ENCODE measurements at regions not wholly inside any gene's neighbourhood (a gene's known extent, or its start where the extent isn't known, plus 50 kb on each side); places are given as distances from the start of the nearest gene placed in this dataset.

DNA sequence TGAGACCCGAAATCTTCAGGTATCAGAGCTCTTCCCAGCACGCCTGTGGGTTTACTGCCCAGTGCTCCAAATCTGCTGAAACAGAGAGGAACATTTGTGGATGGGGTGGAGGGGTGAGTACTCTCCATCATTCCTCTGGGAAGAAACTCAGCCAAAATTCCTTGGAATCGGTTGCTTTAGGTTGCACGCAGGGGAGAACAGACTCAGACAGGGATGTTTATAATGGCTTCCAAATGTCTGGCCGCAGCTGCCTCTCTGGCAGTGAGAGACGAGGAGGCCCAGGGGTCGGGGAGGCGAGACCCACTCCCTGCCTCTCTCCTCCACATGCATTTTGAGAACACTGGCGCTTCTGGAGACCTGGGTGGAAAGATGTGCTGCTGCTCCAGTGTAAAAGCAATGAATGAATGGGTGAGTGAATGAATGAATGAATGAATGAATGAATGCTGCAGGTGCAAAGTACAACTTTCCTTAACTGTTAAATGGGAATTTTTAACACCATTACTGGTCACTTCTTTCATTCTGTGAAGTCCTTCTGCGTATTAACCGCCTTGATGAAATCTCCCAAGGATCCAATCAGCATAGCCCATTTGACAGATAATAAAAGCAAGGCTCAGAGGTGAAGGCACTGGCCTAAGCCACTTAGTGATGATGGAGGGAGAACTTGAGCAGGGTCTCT, 437.4 kb downstream of the MIAT start:
- H3K9me3 ChIP-seq = no peaks in the 10 kb centered on the region
- TF ChIP-seq POLR2A (IDR thresholded peaks at IDR 0.05) (no peak), POLR2AphosphoS5 (IDR thresholded peaks at IDR 0.05; ENCODE audit: insufficient read depth in 1 of 2, low read depth in 1 of 2) (peak in 1 of 2 donors; percentile 36)
- DNase-seq (ENCODE audit: extremely low spot score in 2 of 2) = no peak
- no peaks in the 10 kb centered on the region for H3K27me3 ChIP-seq
- no peaks in the 10 kb centered on the region for H3K36me3 ChIP-seq
- no peak overlapping the region for H3K27ac ChIP-seq
- no peak overlapping the region for H3K4me3 ChIP-seq
- intact Hi-C loops (cut with DNase I) = no loop called here
- H3K4me1 ChIP-seq = peaks cover 6% of the 10 kb centered on the region

GRCh38 chr22:27097506-27097905, 440.1 kb downstream of the MIAT start:
- Histone ChIP-seq H3K27me3 (no peaks in the 10 kb centered on the region), H3K4me1 (peaks cover 6% of the 10 kb centered on the region), H3K4me3 (no peak overlapping the region), H3K27ac (no peak overlapping the region), H3K36me3 (no peaks in the 10 kb centered on the region), H3K9me3 (no peaks in the 10 kb centered on the region)
- TF ChIP-seq POLR2A (IDR thresholded peaks at IDR 0.05) = no peak
- TF ChIP-seq, protein P1, sequence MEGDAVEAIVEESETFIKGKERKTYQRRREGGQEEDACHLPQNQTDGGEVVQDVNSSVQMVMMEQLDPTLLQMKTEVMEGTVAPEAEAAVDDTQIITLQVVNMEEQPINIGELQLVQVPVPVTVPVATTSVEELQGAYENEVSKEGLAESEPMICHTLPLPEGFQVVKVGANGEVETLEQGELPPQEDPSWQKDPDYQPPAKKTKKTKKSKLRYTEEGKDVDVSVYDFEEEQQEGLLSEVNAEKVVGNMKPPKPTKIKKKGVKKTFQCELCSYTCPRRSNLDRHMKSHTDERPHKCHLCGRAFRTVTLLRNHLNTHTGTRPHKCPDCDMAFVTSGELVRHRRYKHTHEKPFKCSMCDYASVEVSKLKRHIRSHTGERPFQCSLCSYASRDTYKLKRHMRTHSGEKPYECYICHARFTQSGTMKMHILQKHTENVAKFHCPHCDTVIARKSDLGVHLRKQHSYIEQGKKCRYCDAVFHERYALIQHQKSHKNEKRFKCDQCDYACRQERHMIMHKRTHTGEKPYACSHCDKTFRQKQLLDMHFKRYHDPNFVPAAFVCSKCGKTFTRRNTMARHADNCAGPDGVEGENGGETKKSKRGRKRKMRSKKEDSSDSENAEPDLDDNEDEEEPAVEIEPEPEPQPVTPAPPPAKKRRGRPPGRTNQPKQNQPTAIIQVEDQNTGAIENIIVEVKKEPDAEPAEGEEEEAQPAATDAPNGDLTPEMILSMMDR (IDR thresholded peaks at IDR 0.05) = no peak
- TF ChIP-seq POLR2AphosphoS5 (IDR thresholded peaks at IDR 0.05; ENCODE audit: insufficient read depth in 1 of 2, low read depth in 1 of 2) = no peak
- no peak for DNase-seq (ENCODE audit: extremely low spot score in 2 of 2)
- intact Hi-C loops (cut with DNase I) = no loop called here

DNA sequence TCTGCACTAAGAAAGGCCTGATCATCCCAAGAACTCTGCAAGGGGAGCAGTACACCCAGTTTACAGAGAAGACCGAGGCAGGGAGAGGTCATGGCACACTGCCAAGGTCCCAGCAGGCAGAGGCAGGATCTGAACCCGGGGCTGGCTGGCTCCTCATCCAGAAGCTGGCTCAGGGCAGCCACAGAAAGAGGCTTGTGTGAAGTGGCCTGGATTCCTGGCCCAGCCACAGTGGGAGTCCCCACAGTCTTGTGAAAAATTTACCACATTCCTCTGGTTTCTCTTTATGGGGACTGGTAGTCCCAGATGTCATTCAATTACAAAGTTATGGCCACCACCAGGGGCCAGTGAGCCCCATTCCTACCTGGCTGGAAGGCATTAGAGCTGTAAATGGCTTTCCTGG, 440.5 kb downstream of the MIAT start:
- no peaks in the 10 kb centered on the region for H3K27me3 ChIP-seq
- TF ChIP-seq POLR2AphosphoS5 (IDR thresholded peaks at IDR 0.05; ENCODE audit: insufficient read depth in 1 of 2, low read depth in 1 of 2) = no peak
- TF ChIP-seq, protein P1 (IDR thresholded peaks at IDR 0.05) = no peak
- no peak for TF ChIP-seq POLR2A (IDR thresholded peaks at IDR 0.05)
- no peak overlapping the region for H3K4me3 ChIP-seq
- DNase-seq (ENCODE audit: extremely low spot score in 2 of 2) = no peak
- H3K36me3 ChIP-seq = no peaks in the 10 kb centered on the region
- no peaks in the 10 kb centered on the region for H3K9me3 ChIP-seq
- no peak overlapping the region for H3K27ac ChIP-seq
- peaks cover 6% of the 10 kb centered on the region for H3K4me1 ChIP-seq
- intact Hi-C loops (cut with DNase I) = no loop called here

GRCh38 chr22:27099946-27100722, 442.7 kb downstream of the MIAT start:
- no peaks in the 10 kb centered on the region for H3K27me3 ChIP-seq
- no peak overlapping the region for H3K27ac ChIP-seq
- H3K9me3 ChIP-seq = no peaks in the 10 kb centered on the region
- no peak for TF ChIP-seq POLR2AphosphoS5 (IDR thresholded peaks at IDR 0.05; ENCODE audit: insufficient read depth in 1 of 2, low read depth in 1 of 2)
- TF ChIP-seq, protein P1 (IDR thresholded peaks at IDR 0.05) = no peak
- TF ChIP-seq POLR2A (IDR thresholded peaks at IDR 0.05) = no peak
- intact Hi-C loops (cut with DNase I) = loop anchor here (10.0 kb wide), 1 partner anchor 705 kb away; the partner anchor contains the start of gene MN1
- no peak for DNase-seq (ENCODE audit: extremely low spot score in 2 of 2)
- H3K36me3 ChIP-seq = no peaks in the 10 kb centered on the region
- no peak overlapping the region for H3K4me3 ChIP-seq
- H3K4me1 ChIP-seq = no peaks in the 10 kb centered on the region

DNA sequence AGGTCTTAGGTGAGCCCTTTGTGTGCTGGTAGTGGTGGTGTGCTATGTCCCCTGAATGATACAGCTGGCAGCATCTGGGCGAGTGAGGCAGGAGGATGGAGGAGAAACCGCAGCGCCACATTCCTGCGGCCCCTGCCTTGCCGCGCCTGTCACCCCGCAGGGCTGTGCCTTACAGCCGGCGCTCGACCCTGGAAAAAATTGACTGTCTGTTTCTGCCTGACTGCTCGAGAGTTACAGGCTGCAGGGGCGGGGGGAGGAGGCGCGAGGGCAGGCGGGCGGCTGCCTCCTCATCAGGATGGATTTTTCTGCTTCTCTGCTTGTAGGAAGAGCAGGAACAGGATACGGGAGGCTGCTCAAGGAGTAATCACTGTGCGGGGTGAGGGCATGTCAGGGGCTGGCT, 443.4 kb downstream of the MIAT start:
- TF ChIP-seq POLR2AphosphoS5 (IDR thresholded peaks at IDR 0.05; ENCODE audit: insufficient read depth in 1 of 2, low read depth in 1 of 2) (no peak), POLR2A (IDR thresholded peaks at IDR 0.05) (no peak)
- TF ChIP-seq, protein P1 (IDR thresholded peaks at IDR 0.05) = no peak
- H3K27ac ChIP-seq = no peak overlapping the region
- H3K27me3 ChIP-seq = no peaks in the 10 kb centered on the region
- DNase-seq (ENCODE audit: extremely low spot score in 2 of 2) = no peak
- H3K9me3 ChIP-seq = no peaks in the 10 kb centered on the region
- H3K36me3 ChIP-seq = no peaks in the 10 kb centered on the region
- H3K4me3 ChIP-seq = peak overlapping the region in 1 of 2 donors; percentile 10
- intact Hi-C loops (cut with DNase I) = loop anchor here (10.0 kb wide), 1 partner anchor 704 kb away; the partner anchor contains the start of gene MN1
- H3K4me1 ChIP-seq = peaks cover under 1% of the 10 kb centered on the region

Measured in vagina (tissue), 2 donors.